Activated CD4-positive, alpha-beta T cell treated with anti-CD3 and anti-CD28 coated beads for 36 hours (primary cell): ENCODE measurements at regions not wholly inside any gene's neighbourhood (a gene's known extent, or its start where the extent isn't known, plus 50 kb on each side); places are given as distances from the start of the nearest gene placed in this dataset.

ENCODE experiments used
- ATAC-seq: fragments of 200-7000 bp; cut with Tn5 transposase; one replicate; pipeline ENCODE4 v1.10.0; 2021; ENCODE audit warnings: mild to moderate bottlenecking, moderate library complexity
- CTCF ChIA-PET: fragments of 350-600 bp; sonication (Branson Sonifier 250); formaldehyde crosslinking; loops from one replicate; lab custom pipeline; 2021; ENCODE audit warnings: antibody characterized with exemption; lab: Charles Lee
- POLR2A ChIA-PET: fragments of 350-600 bp; sonication (Branson Sonifier 250); formaldehyde crosslinking; loops from one replicate; lab custom pipeline; 2021; ENCODE audit warnings: antibody characterized with exemption, inconsistent platforms; lab: Charles Lee
- DNase-seq: peaks from one replicate; pipeline ENCODE4 v3.0.0-alpha.2; 2020
- H3K27ac Mint-ChIP-seq: one replicate; pipeline ENCODE4 v1.8.0; 2021; ENCODE audit warnings: mixed read lengths
- H3K27me3 Mint-ChIP-seq: one replicate; pipeline ENCODE4 v1.8.0; 2021; ENCODE audit warnings: mixed read lengths
- H3K36me3 Mint-ChIP-seq: one replicate; pipeline ENCODE4 v1.8.0; 2021; ENCODE audit warnings: low read depth, mixed read lengths
- H3K4me1 Mint-ChIP-seq: one replicate; pipeline ENCODE4 v1.8.0; 2021; ENCODE audit warnings: mixed read lengths
- H3K4me3 Mint-ChIP-seq: one replicate; pipeline ENCODE4 v1.8.0; 2021; ENCODE audit warnings: mild to moderate bottlenecking, moderate library complexity, mixed read lengths
- H3K9me3 Mint-ChIP-seq: one replicate; pipeline ENCODE4 v1.8.0; 2021; ENCODE audit warnings: low read depth, mixed read lengths
- intact Hi-C, 2 experiments: fragments of 100-400 bp; cut with DNase I in 1 of 2; cut with micrococcal nuclease in 1 of 2; formaldehyde crosslinking; loops; one replicate each; pipeline versions ENCODE4 v1.14.2 to v1.15.1; 2022 to 2024; cut with DNase I, micrococcal nuclease

GRCh38 chr9:14960881-14961280 lies 50.7 kb upstream of the FREM1 start:
- H3K27me3 Mint-ChIP-seq: no peaks in the 10 kb centered on the region
- CTCF ChIA-PET: no interaction called here
- no peak overlapping the region for H3K4me3 Mint-ChIP-seq
- intact Hi-C loops: no loop called here
- H3K27ac Mint-ChIP-seq: no peak overlapping the region
- H3K9me3 Mint-ChIP-seq: no peaks in the 10 kb centered on the region
- POLR2A ChIA-PET: no interaction called here
- ATAC-seq (no peak), DNase-seq (no peak)
- H3K4me1 Mint-ChIP-seq: peaks cover 17% of the 10 kb centered on the region
- no peaks in the 10 kb centered on the region for H3K36me3 Mint-ChIP-seq
